ENCODE measurements at regions not wholly inside any gene's neighbourhood (a gene's known extent, or its start where the extent isn't known, plus 50 kb on each side); places are given as distances from the start of the nearest gene placed in this dataset.

- no peaks in the 10 kb centered on the region for H3K27me3 ChIP-seq (replicated peaks; ENCODE audit: insufficient read depth, low read depth, low read length, poor library complexity)
- no peaks in the 10 kb centered on the region for H3K36me3 ChIP-seq (ENCODE audit: insufficient read depth, low read length, poor library complexity, severe bottlenecking)
- H3K4me1 ChIP-seq (ENCODE audit: insufficient read depth, low read length, poor library complexity, severe bottlenecking), result peaks cover 8% of the 10 kb centered on the region
- intact Hi-C loops (cut with micrococcal nuclease; ENCODE audit: unreplicated experiment), result no loop called here
- TF ChIP-seq, protein P1, sequence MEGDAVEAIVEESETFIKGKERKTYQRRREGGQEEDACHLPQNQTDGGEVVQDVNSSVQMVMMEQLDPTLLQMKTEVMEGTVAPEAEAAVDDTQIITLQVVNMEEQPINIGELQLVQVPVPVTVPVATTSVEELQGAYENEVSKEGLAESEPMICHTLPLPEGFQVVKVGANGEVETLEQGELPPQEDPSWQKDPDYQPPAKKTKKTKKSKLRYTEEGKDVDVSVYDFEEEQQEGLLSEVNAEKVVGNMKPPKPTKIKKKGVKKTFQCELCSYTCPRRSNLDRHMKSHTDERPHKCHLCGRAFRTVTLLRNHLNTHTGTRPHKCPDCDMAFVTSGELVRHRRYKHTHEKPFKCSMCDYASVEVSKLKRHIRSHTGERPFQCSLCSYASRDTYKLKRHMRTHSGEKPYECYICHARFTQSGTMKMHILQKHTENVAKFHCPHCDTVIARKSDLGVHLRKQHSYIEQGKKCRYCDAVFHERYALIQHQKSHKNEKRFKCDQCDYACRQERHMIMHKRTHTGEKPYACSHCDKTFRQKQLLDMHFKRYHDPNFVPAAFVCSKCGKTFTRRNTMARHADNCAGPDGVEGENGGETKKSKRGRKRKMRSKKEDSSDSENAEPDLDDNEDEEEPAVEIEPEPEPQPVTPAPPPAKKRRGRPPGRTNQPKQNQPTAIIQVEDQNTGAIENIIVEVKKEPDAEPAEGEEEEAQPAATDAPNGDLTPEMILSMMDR (conservative IDR thresholded peaks at IDR 0.05; ENCODE audit: low read depth, low read length), result no peak
- no peak for TF ChIP-seq EZH2 (IDR thresholded peaks at IDR 0.05; ENCODE audit: borderline replicate concordance, low read depth, low read length, poor library complexity, severe bottlenecking)
- DNase-seq (ENCODE audit: low spot score), result no peak
- no peaks in the 10 kb centered on the region for H3K9me3 ChIP-seq (ENCODE audit: low read depth, low read length, poor library complexity, severe bottlenecking)
- H3K27ac ChIP-seq (ENCODE audit: low read depth, low read length, poor library complexity, severe bottlenecking), result no peak overlapping the region
- CTCF ChIA-PET, result no interaction called here
- POLR2A ChIA-PET (ENCODE audit: low non-redundant PET), result no interaction called here
- BruUV-seq (replicated peaks), result no TSS peak
- no peak overlapping the region for H3K4me3 ChIP-seq (ENCODE audit: low read depth, low read length, poor library complexity, severe bottlenecking)
Observed at GRCh38 chr14:106845286-106846087, 1319.1 kb downstream of the TMEM121 start.

- ChIA-PET CTCF (interaction anchor here (1.3 kb wide), 1 partner anchor 26 kb away, joined by 4 read pairs; no protein-coding TSS in a partner anchor), POLR2A (ENCODE audit: low non-redundant PET) (no interaction called here)
- H3K4me1 ChIP-seq (ENCODE audit: insufficient read depth, low read length, poor library complexity, severe bottlenecking), result peaks cover 8% of the 10 kb centered on the region
- H3K27me3 ChIP-seq (replicated peaks; ENCODE audit: insufficient read depth, low read depth, low read length, poor library complexity), result no peaks in the 10 kb centered on the region
- no peak overlapping the region for H3K27ac ChIP-seq (ENCODE audit: low read depth, low read length, poor library complexity, severe bottlenecking)
- DNase-seq (ENCODE audit: low spot score), result no peak
- H3K4me3 ChIP-seq (ENCODE audit: low read depth, low read length, poor library complexity, severe bottlenecking), result no peak overlapping the region
- BruUV-seq (replicated peaks), result no TSS peak
- H3K9me3 ChIP-seq (ENCODE audit: low read depth, low read length, poor library complexity, severe bottlenecking), result no peaks in the 10 kb centered on the region
- H3K36me3 ChIP-seq (ENCODE audit: insufficient read depth, low read length, poor library complexity, severe bottlenecking), result no peaks in the 10 kb centered on the region
- intact Hi-C loops (cut with micrococcal nuclease; ENCODE audit: unreplicated experiment), result no loop called here
- TF ChIP-seq, protein P1 (conservative IDR thresholded peaks at IDR 0.05; ENCODE audit: low read depth, low read length), result no peak
- TF ChIP-seq EZH2 (IDR thresholded peaks at IDR 0.05; ENCODE audit: borderline replicate concordance, low read depth, low read length, poor library complexity, severe bottlenecking), result no peak
Observed at GRCh38 chr14:106846218-106846617, 1319.8 kb downstream of the TMEM121 start.

DNA sequence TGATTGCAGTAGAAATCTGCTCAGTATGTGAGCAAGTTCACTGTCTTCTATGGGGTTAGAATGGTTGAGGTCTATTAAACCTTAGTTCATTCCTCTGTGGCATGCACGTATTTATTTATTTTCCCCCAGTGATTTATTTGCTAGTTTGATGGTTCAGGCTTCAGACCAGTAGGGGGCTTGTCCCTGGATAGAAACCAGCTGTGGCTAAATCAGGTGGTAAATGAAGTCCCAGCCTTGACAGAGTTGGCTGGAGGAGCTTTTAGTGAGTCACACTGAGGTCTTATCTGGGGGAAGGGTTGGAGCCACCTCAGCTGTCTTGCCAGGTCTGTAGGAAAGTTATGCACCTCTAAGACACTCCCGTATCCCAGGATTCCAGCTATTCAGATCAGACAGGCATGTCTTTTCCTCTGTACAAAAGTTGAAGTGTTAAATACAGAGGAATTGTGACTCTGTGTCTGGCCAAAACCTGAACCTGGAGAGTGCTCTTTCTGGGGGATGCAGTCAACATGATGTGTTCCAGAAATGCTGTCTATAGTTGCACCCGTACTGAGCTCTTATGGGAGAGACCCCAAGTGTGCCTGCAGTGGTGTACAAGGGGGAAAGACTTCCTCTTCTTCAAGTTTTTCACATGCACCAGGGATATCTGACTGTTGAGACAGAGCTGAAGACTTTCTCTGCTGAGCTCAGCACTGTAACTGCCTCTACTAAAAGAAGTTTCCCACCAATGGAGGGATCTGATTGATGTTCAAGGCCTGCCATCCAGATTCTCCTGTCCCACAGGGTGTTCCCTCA is 1322.1 kb downstream of the TMEM121 start:
- Histone ChIP-seq H3K9me3 (ENCODE audit: low read depth, low read length, poor library complexity, severe bottlenecking) (no peaks in the 10 kb centered on the region), H3K27ac (ENCODE audit: low read depth, low read length, poor library complexity, severe bottlenecking) (no peak overlapping the region), H3K4me1 (ENCODE audit: insufficient read depth, low read length, poor library complexity, severe bottlenecking) (peaks cover 8% of the 10 kb centered on the region), H3K36me3 (ENCODE audit: insufficient read depth, low read length, poor library complexity, severe bottlenecking) (no peaks in the 10 kb centered on the region), H3K27me3 (replicated peaks; ENCODE audit: insufficient read depth, low read depth, low read length, poor library complexity) (no peaks in the 10 kb centered on the region), H3K4me3 (ENCODE audit: low read depth, low read length, poor library complexity, severe bottlenecking) (no peak overlapping the region)
- CTCF ChIA-PET, result interaction anchor here (1.1 kb wide), 1 partner anchor 24 kb away, joined by 3 read pairs; no protein-coding TSS in a partner anchor
- intact Hi-C loops (cut with micrococcal nuclease; ENCODE audit: unreplicated experiment), result no loop called here
- TF ChIP-seq, protein P1 (conservative IDR thresholded peaks at IDR 0.05; ENCODE audit: low read depth, low read length), result peak; percentile 43; the same call in 1 of the 2 replicates
- TF ChIP-seq EZH2 (IDR thresholded peaks at IDR 0.05; ENCODE audit: borderline replicate concordance, low read depth, low read length, poor library complexity, severe bottlenecking), result no peak
- POLR2A ChIA-PET (ENCODE audit: low non-redundant PET), result no interaction called here
- peak; percentile 65 for DNase-seq (ENCODE audit: low spot score)
- BruUV-seq (replicated peaks), result no TSS peak
